GM18520 (cell line): ENCODE measurements at regions not wholly inside any gene's neighbourhood (a gene's known extent, or its start where the extent isn't known, plus 50 kb on each side); places are given as distances from the start of the nearest gene placed in this dataset.
A peak's percentile ranks its signal among the peaks of the same experiment; 100 is the strongest.
"Not testable (repeated sequence)": the region's sequence is repeated elsewhere in the genome, so short reads cannot be mapped to it uniquely, and the experiment has no call there.

Source experiments
- ATAC-seq: cut with Tn5 transposase; IDR thresholded peaks from one replicate; pipeline ENCODE4 v1.9.1; 2021; ENCODE audit not compliant: unreplicated experiment

- ATAC-seq, result no peak
These were observed 275.2 kb upstream of the EDA2R start for GRCh38 chrX:66914080-66914479.

GRCh38 chrX:66912417-66912816 is 273.5 kb upstream of the EDA2R start:
- ATAC-seq, result no peak

- no peak for ATAC-seq
These were observed 263.2 kb upstream of the EDA2R start for GRCh38 chrX:66902081-66902480.

- no peak for ATAC-seq
These were observed 262.0 kb upstream of the EDA2R start for GRCh38 chrX:66900886-66901285.

- no peak for ATAC-seq
These were observed 253.1 kb upstream of the EDA2R start for GRCh38 chrX:66892004-66892403.

- no peak for ATAC-seq
These were observed 250.5 kb upstream of the EDA2R start for GRCh38 chrX:66889418-66889817.

GRCh38 chrX:66882101-66882500 is 243.2 kb upstream of the EDA2R start:
- ATAC-seq, result no peak

- ATAC-seq, result no peak
These were observed 237.9 kb upstream of the EDA2R start for GRCh38 chrX:66876776-66877175.

- no peak for ATAC-seq
These were observed 233.9 kb upstream of the EDA2R start for GRCh38 chrX:66872771-66873170.

GRCh38 chrX:66863721-66864120 is 224.8 kb upstream of the EDA2R start:
- ATAC-seq, result no peak

GRCh38 chrX:66833426-66833825 is 194.5 kb upstream of the EDA2R start:
- peak; percentile 100 for ATAC-seq

- ATAC-seq, result no peak
These were observed 176.3 kb upstream of the EDA2R start for GRCh38 chrX:66815227-66815626.

- ATAC-seq, result not testable (repeated sequence)
These were observed 155.6 kb upstream of the EDA2R start for GRCh38 chrX:66794514-66794913.

GRCh38 chrX:66766318-66766717 is 127.4 kb upstream of the EDA2R start:
- no peak for ATAC-seq

- ATAC-seq, result no peak
These were observed 121.8 kb upstream of the EDA2R start for GRCh38 chrX:66760651-66761050.

GRCh38 chrX:66756717-66757116 is 117.8 kb upstream of the EDA2R start:
- ATAC-seq, result no peak

GRCh38 chrX:66751136-66751782 is 112.4 kb upstream of the EDA2R start:
- ATAC-seq, result no peak

GRCh38 chrX:66744519-66744918 is 105.6 kb upstream of the EDA2R start:
- ATAC-seq, result not testable (repeated sequence)

GRCh38 chrX:66731398-66731797 is 92.5 kb upstream of the EDA2R start:
- peak; percentile 51 for ATAC-seq

GRCh38 chrX:66728818-66729271 is 90.0 kb upstream of the EDA2R start:
- peak; percentile 35 for ATAC-seq

- no peak for ATAC-seq
These were observed 79.0 kb upstream of the EDA2R start for GRCh38 chrX:66717926-66718325.

- ATAC-seq, result no peak
These were observed 59.7 kb upstream of the EDA2R start for GRCh38 chrX:66698273-66699204.
